Ovary (tissue), 7 donors: ENCODE measurements at regions not wholly inside any gene's neighbourhood (a gene's known extent, or its start where the extent isn't known, plus 50 kb on each side); places are given as distances from the start of the nearest gene placed in this dataset.

ENCODE experiments used
- DNase-seq, 5 donors: peaks; one replicate each; pipeline ENCODE4 v3.0.0-alpha.2; 2019 to 2020
- H3K27ac ChIP-seq, 2 donors: fragments of 200-600 bp; one replicate each; pipeline versions ENCODE4 v1.5.1 to v1.8.0; 2019 to 2022
- H3K27me3 ChIP-seq: fragments of 200-600 bp; one replicate; pipeline ENCODE4 v1.8.0; 2022
- H3K36me3 ChIP-seq: fragments of 200-600 bp; sonication (generic); one replicate; pipeline ENCODE4 v1.5.1; 2019
- H3K4me1 ChIP-seq: one replicate; pipeline ENCODE4 v1.8.1; 2013; ENCODE audit warnings: mild to moderate bottlenecking, moderate library complexity; ENCODE audit not compliant: insufficient read depth
- H3K4me3 ChIP-seq: fragments of 200-600 bp; sonication (generic); one replicate; pipeline ENCODE4 v1.5.1; 2017
- H3K9me3 ChIP-seq, 2 donors: fragments of 200-600 bp in 1 of 2; sonication (generic) in 1 of 2; one replicate each; pipeline versions ENCODE4 v1.5.1 to v1.8.1; 2013 to 2019; ENCODE audit warnings: mild to moderate bottlenecking in 1 of 2, moderate library complexity in 1 of 2
- CTCF ChIP-seq, 3 donors: fragments of 450-650 bp in 2 of 3; fragments of 200-600 bp in 1 of 3; IDR thresholded peaks; one replicate each; pipeline versions ENCODE4 v1.5.1 to v1.8.0; 2016 to 2022; ENCODE audit warnings: antibody characterized with exemption in 3 of 3, mild to moderate bottlenecking in 1 of 3
- EP300 ChIP-seq: sonication (generic); formaldehyde crosslinking; IDR thresholded peaks from one replicate; pipeline ENCODE4 v1.6.1; 2017; ENCODE audit warnings: antibody characterized with exemption
- POLR2A ChIP-seq: fragments of 450-650 bp; IDR thresholded peaks from one replicate; pipeline ENCODE4 v1.6.1; 2017; ENCODE audit warnings: antibody characterized with exemption, mild to moderate bottlenecking, moderate library complexity
- WGBS, 3 donors: extraction: QIAGEN DNeasy Blood & Tissue Kit in 1 of 3; methylation state at CpG; one replicate each; pipeline versions ENCODE4 v1.1.5 to v1.1.7; 2013 to 2017; 5-methylcytosine and 5-hydroxymethylcytosine counted together
- intact Hi-C, 4 donors: fragments of 100-400 bp; cut with DNase I; formaldehyde crosslinking; loops; one replicate each; pipeline versions ENCODE4 v1.11.0 to v1.15.1; 2022 to 2023
- donor health status: DM: no; HTN: no; CAD: no; lungs with moderate emphysema.
- donor health status: DM: no; HTN: no; CAD: no.
- donor health status: Bipolar disorder and iron deficiency.
- donor health status: DM: no; HTN: no; CAD: no.
- donor health status: DM: yes; HTN: yes; CAD: no.

- Histone ChIP-seq H3K9me3 (no peaks in the 10 kb centered on the region), H3K27ac (no peak overlapping the region), H3K27me3 (no peaks in the 10 kb centered on the region), H3K36me3 (no peaks in the 10 kb centered on the region), H3K4me1 (no peaks in the 10 kb centered on the region), H3K4me3 (no peak overlapping the region)
- DNase-seq = no peak
- no peak for TF ChIP-seq CTCF (IDR thresholded peaks at IDR 0.05)
- no peak for TF ChIP-seq EP300
- TF ChIP-seq POLR2A = no peak
- intact Hi-C loops = loop anchor here in 2 of 4 donors (10.0 kb wide), 3 partner anchors 86 to 204 kb away; partner anchors contain the start of gene BBX (in 1 of the 2)
- WGBS, 3 donors = 53 to 77% (median 69%) methylated on average over 3 of the region's 3 CpGs
Measured at GRCh38 chr3:107438671-107439070, 61.4 kb downstream of the CCDC54 start.

- H3K9me3 ChIP-seq = no peaks in the 10 kb centered on the region
- H3K27me3 ChIP-seq = no peaks in the 10 kb centered on the region
- 79 to 86% (median 84%) methylated on average over 6 of the region's 6 CpGs for WGBS, 3 donors
- intact Hi-C loops = no loop called here
- H3K4me3 ChIP-seq = no peak overlapping the region
- H3K36me3 ChIP-seq = no peaks in the 10 kb centered on the region
- H3K27ac ChIP-seq = no peak overlapping the region
- no peak for DNase-seq
- TF ChIP-seq EP300 (no peak), POLR2A (no peak), CTCF (IDR thresholded peaks at IDR 0.05) (no peak)
- H3K4me1 ChIP-seq = no peaks in the 10 kb centered on the region
Measured at GRCh38 chr3:107441617-107442016, 64.4 kb downstream of the CCDC54 start.

- Histone ChIP-seq H3K9me3 (no peaks in the 10 kb centered on the region), H3K4me3 (no peak overlapping the region), H3K36me3 (no peaks in the 10 kb centered on the region), H3K27ac (no peak overlapping the region), H3K4me1 (no peaks in the 10 kb centered on the region), H3K27me3 (no peaks in the 10 kb centered on the region)
- DNase-seq = no peak
- TF ChIP-seq EP300 (no peak), POLR2A (no peak), CTCF (IDR thresholded peaks at IDR 0.05) (no peak)
- intact Hi-C loops = no loop called here
- 45 to 59% (median 52%) methylated on average over 2 of the region's 2 CpGs for WGBS, 3 donors
Measured at GRCh38 chr3:107443461-107443860, 66.2 kb downstream of the CCDC54 start.

- no peak for DNase-seq
- Histone ChIP-seq H3K4me1 (no peaks in the 10 kb centered on the region), H3K4me3 (no peak overlapping the region), H3K27me3 (no peaks in the 10 kb centered on the region), H3K36me3 (no peaks in the 10 kb centered on the region), H3K27ac (no peak overlapping the region), H3K9me3 (no peaks in the 10 kb centered on the region)
- whole genome bisulfite sequencing, 3 donors = 75 to 87% (median 78%) methylated on average over 1 of the region's 1 CpG
- intact Hi-C loops = no loop called here
- TF ChIP-seq POLR2A (no peak), CTCF (IDR thresholded peaks at IDR 0.05) (no peak), EP300 (no peak)
Measured at GRCh38 chr3:107446706-107447105, 69.5 kb downstream of the CCDC54 start.
